HS-5 (cell line): ENCODE measurements at regions not wholly inside any gene's neighbourhood (a gene's known extent, or its start where the extent isn't known, plus 50 kb on each side); places are given as distances from the start of the nearest gene placed in this dataset.

Experiments
- DNase-seq: peaks from one replicate; pipeline ENCODE4 v3.0.0-alpha.2; 2012; ENCODE audit warnings: low read depth

DNA sequence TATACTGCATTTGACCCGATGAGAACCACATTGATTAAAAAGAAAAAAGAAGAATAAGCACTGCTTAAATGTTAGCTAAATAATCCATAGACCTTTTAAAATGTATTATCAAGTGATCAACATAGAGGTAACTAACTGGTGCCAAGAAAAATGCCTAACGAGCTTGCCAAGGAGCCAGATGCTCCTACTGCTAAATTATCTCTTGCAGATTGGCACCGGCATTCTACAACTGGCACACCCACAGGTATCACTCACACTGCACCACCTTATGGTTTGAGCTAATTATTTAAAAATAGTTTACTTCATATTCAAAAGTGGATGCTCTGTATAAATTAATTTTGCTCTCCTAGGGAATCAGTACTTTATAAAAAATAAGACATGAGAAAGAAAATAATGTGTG, 341.6 kb upstream of the CDH7 start:
- no peak for DNase-seq

DNA sequence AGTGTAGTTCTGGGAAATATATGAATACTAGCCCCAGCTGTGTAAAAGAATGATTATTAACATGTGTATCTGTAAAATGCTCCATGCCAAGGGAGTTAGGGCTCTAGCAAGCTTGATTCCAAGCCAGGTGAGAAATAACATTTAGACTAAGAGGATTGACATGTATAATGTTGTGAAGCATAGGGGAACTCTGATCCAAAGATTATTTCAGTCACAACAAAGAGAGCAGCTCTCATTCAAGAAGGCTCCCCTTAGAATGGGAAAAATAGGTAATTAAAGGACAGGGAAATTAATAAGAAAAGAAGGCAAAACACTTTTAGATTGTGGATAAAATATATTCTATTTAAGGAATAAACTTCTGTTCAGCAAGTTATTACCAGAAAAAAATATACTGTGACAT, 347.3 kb upstream of the CDH7 start:
- no peak for DNase-seq

DNA sequence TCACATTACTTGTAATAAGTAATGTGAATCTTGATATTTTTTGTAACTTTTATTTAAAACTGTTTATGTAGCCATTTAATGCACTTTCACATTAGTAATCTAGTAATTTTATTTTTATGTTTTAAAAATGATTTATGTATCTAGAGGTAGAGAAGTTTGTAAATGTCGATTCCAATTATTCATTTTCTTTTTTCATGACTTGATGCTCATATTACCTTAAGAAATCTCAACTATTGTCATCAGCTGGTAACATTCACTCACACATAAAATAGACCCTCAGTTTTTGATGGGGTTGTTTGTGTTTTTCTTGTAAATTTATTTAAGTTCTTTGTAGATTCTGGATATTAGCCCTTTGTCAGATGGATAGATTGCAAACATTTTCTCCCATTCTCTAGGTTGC, 351.7 kb upstream of the CDH7 start:
- DNase-seq = no peak

DNA sequence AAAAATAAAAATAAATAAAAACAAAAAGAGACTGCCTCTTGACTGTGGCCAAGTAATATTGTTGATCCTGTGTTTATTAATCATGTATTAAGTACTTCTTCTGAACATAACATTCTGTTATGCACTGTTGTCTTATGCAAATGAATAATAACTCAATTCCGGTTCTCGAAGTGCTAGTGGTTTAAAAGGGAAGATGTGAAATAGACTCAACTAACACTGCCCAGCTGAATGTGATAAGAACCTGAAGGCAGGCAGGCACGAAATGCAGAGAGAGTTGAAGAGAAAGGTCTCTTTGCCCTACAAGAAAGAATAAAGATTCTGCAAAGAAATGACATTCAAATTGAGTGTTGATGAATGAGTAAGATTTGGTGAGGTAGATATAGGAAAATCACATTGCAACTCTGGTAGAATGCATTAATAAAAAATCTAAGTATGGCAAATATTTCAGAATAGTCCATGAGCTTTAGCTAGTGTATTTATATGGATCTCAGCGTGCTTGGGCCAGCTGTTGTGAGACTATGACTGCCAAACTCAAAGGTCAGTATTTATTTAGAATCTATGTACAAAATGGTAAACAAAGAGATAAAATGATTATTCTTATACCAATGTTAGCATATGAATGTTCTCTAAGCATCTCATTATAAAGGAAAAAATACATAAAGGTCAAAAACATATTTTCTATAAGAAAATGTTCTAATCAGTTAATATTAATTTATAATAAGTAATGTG, 352.3 kb upstream of the CDH7 start:
- DNase-seq = no peak

GRCh38 chr18:65380986-65381385, 369.8 kb upstream of the CDH7 start:
- DNase-seq = no peak

- no peak for DNase-seq
These were observed 370.2 kb upstream of the CDH7 start for GRCh38 chr18:65380571-65380970.

DNA sequence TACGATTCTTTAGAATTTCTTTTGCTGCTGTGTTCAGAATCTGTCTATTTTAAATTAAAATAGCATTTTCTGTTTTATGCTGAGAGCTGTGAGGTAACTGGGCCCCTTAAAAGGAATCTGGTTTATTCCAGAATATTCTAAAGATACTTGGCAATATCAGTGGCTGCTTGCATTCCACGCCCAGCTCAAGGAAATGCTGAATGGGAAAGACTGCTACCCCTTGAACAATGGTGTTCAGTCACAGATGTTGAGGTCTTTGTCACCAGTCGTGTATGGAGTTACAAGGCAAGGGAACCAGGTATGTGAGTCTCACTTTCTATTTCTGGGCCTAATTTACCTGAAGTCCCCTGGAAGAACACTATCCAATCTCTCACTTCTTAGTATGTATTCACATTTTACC, 377.9 kb upstream of the CDH7 start:
- DNase-seq = no peak

DNA sequence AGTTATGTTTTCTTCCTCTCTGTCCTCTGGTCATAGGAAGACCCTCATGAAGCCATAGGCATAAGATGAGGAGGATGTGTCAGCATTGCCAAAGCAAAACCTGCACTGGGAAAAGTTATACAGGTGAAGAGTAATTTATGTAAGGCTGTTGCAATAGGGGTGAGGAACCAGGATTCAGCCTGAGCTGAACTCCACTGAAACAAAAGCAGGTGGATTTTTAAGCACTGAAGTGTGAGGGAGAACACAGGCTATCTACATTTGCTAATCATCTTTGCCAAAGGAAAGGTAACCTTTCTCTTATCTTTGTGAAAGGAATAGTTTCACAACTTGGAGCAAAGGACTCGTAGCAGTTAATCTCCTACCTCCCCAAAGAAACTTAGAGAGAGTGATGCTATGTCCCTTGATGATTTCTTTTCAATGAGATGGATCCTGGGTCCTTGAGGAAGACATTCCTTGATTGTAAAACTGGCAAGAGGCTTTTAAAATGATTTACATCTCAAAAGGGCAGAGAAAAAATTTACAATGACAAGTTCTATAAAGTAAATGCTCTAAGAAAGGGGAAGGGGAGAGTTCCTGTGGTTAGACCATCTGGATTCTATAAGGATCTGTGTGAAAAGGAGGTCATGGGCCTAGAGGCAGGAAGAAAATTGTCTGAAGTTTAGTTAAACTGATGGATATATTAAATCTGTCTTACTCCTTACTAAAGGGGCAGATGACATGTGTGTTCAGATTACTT, 385.4 kb upstream of the CDH7 start:
- DNase-seq = no peak

- DNase-seq = no peak
These were observed 386.7 kb upstream of the CDH7 start for GRCh38 chr18:65363911-65364632.

DNA sequence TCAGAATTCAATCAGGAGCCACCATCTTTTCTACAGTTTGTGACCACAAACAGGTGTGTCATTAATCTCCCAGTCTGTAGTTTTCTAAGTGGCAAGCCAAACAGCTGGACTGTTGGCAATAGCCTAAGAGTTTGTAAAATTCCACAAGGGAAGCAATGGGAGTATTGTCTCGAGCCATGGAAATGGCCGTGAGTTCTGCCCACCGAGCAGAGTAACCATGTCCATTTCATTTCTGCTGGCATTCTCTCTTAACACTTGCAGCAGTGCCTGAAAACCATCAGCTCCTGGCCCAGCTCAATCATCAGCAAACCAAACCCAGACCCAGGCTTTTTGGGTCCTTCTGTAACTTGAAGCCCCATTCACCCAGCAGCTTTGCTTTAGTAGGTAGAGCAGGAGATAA, 387.8 kb upstream of the CDH7 start:
- DNase-seq = no peak

GRCh38 chr18:65359479-65359878, 391.3 kb upstream of the CDH7 start:
- no peak for DNase-seq

DNA sequence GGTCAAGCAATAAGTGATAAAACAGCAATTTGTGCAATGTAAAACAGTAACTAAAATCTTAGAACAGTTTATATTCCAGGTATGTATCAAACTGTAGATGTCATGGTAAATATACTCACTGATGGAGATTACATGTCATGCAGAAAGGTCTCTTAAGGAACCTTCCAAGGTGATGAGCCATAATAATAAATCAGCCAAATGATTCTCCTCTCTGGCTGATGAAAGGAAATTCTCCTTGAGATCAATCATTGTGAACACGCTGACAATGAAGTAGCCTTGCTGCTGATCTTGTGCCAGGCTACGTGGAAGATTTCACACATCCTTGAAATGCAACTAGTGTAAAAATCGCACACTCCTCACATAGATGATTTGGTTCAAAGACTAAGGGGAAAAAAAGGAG, 392.5 kb upstream of the CDH7 start:
- DNase-seq = no peak

GRCh38 chr18:65352186-65352585, 398.6 kb upstream of the CDH7 start:
- DNase-seq = no peak

DNA sequence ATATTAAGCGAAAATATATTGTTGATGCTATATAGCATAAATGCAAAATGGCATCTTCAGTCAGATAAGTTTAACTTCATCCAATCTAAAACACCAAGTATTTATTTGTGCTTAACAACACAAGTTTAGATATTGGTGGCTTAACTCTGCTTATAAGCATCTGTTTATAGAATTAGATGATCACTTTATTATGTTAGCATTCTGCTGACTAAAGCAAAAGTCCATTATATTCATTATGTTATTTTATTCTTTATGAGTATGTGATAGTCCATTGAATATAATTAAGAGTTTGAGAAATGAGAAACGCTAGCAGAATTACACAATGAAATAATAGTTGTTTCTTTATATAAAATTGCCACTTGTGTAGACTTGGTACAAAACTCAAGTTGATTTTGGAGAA, 401.2 kb upstream of the CDH7 start:
- no peak for DNase-seq

DNA sequence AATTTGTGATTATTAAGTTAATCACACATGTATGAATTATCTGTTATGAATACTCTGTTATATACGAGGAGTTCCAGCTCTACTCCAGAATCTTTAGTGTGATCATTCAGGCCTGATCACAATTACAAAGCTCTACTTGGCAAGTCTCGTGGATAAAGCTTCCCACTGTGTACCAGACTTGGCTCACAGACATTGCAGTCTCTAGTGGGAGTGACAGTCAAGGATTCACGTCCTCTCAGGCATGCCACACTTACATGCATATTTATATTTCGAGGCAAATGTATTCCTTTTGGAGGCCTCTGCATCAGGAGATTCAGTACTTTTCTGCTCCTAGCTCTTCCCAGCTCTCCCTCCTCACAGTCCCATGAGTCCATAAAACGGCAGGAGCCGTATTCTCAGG, 403.4 kb upstream of the CDH7 start:
- no peak for DNase-seq

- no peak for DNase-seq
These were observed 404.7 kb upstream of the CDH7 start for GRCh38 chr18:65346086-65346485.

DNA sequence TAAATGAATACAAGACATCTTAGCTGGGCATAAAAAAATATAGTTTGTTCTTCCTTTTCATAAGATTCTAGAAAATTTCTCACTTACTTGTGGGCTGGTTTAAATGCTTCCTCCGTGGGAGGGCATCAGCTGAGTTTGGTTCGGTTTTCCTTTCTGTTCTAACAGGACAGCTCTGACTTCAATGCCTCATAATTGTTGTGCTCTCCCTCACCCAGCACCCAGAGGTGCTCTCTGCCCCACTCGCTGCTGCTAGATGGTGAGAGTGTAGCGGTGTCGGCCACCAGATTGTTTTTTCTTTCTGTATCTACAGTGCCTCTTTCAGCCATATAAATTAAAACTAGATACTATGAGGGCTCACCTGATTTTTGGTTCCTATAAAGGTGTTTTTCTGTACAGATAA, 407.2 kb upstream of the CDH7 start:
- DNase-seq = no peak

- no peak for DNase-seq
These were observed 414.4 kb upstream of the CDH7 start for GRCh38 chr18:65336411-65336810.

DNA sequence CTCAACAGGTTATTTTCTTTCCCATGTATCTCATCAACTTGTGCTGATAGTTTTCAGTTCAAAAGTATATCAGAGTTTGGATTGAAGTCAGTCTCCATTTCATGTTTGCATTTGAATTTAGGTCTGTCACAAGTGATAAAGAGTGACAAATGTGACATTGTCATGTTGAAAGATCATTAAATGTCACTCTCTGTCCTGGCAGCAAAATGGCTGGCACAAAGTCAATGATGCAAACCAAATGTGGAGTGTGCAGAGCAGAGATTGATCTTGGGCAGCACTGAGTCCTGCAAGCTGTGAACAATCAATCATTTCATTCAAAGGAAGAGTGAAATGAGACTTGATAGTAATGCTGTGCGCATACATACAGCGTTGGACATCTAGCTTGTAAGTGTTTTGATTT, 421.8 kb upstream of the CDH7 start:
- no peak for DNase-seq

DNA sequence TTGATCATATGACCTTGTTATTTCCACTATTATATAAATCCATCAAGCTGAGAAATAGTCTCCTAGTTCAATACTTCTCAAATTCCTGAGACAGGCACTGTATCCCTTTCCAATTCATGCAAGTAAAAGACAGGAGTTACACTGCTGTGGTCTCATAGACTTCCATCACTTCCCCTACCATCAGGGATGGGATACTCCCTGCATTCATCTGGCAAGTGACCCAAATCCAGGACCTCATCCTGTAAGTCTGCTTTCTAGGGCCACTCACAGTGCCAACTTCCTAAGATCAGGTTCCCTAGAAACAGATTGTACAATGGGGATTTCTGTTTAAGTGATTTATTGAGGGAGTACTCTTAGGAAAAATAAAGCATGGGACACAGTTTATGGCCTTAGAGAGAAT, 424.0 kb upstream of the CDH7 start:
- no peak for DNase-seq

- no peak for DNase-seq
These were observed 427.9 kb upstream of the CDH7 start for GRCh38 chr18:65322895-65323294.

DNA sequence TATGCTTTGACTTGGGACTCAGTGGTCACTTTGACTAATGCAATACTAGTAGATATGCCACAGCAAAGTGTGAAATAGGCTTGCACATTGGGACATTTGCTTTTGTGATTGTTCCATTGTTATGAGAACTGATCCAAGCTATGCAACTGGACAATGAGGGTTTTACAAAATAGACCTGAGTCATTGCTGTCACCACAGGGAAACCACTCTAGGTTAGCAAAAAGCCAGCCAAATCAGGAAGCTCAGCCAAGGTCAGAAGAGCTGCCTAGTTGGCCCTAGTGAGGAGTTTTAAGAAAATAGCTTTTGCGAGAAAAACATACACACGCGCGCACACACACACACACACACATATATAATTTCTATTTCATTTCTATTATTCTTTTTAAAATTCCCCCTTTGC, 452.4 kb upstream of the CDH7 start:
- DNase-seq = no peak

- DNase-seq = no peak
These were observed 461.9 kb upstream of the CDH7 start for GRCh38 chr18:65288908-65289307.
